Amygdala (tissue), 56 donors: ENCODE measurements at regions not wholly inside any gene's neighbourhood (a gene's known extent, or its start where the extent isn't known, plus 50 kb on each side); places are given as distances from the start of the nearest gene placed in this dataset.

Source experiments
- DNase-seq, 56 donors: peaks; one replicate each; lab custom pipeline; 2025; lab: John Stamatoyannopoulos, UW

DNA sequence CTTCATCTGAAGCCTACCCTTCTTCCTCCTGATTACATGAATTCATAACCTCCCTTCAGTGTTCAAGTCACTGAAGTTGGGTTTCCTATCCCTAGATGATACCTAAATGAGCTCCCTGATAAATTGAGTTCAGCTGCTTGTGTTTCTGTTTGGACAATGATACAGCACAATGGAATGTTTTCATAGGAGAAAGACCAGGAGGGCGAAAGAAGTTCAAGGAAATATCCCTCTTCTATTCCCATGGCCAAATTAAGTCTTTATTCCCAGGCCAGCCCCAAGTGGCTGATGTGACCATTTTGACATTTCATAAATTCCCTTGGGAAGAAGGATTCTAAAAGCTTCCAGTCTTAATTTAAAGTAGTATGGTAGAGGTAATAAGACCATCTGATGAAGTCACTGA, 555.8 kb upstream of the CLINT1 start:
- no peak for DNase-seq

DNA sequence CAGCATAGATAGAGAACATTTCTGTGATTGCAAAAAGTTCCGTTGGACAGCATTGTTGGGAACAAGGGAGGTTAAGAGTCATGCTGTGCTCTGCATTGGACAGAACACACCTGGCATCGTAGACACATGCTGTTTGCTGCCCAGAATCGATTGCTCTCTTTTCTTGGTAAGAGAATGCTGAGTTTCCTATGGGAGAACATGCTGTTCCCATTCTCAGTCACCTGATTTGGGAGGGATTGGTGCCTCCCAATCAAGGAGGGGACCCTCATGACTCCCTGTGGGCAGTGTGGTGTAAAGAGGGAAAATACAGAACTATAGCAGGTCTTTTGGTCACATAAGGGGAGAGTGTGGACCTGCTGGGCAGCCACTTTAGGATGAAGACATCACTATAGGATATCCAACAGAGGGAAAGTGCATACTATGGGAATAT, 555.4 kb upstream of the CLINT1 start:
- no peak for DNase-seq

DNA sequence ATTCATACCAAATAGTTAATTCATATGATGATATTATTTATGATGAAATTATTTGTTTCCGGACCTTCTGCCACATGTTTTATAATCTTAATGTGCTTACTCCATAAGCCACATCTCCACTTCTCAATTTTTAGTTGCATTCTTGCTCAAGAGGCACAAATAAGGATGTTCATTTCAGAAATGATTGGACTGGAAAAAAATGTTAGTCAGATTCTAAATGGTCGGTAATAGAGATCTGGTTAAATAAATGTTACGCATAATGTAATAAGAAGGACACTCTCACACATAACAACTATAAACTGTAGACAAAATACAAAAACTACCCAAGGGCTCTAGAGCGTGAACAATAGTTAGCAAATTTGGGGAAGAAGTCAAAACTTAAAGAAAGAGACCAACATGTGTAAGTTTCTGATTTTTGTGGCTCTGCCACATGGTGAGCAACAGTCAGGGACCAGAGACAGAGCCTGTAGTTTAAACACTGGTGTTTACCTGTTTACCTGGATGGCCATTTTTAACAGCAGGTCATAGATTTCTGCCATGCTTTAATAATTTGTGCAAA, 554.3 kb upstream of the CLINT1 start:
- DNase-seq, result no peak

GRCh38 chr5:158410976-158411375, 552.0 kb upstream of the CLINT1 start:
- DNase-seq, result no peak

DNA sequence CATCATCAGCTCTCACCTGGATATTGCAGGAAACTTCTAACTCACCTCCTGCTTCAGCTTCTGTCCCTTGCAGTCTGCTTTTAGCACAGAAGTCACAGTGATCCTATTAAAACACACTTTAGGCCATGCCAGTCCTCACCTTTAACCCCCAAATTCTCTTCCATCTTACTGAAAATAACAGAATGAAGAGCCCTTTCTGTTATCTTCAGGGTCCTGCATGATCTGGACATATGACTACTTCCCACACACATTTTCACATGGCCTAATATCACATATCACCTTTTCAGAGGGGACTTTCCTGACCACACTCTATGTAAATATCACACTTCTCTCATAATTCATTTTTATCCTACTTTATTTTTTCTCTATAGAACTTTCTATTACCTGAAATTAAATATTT, 550.6 kb upstream of the CLINT1 start:
- DNase-seq, result no peak

- DNase-seq, result no peak
Observed at GRCh38 chr5:158407824-158408195, 548.9 kb upstream of the CLINT1 start.

- DNase-seq, result no peak
Observed at GRCh38 chr5:158406884-158407823, 548.2 kb upstream of the CLINT1 start.

GRCh38 chr5:158398360-158399201, 539.6 kb upstream of the CLINT1 start:
- DNase-seq, result no peak

DNA sequence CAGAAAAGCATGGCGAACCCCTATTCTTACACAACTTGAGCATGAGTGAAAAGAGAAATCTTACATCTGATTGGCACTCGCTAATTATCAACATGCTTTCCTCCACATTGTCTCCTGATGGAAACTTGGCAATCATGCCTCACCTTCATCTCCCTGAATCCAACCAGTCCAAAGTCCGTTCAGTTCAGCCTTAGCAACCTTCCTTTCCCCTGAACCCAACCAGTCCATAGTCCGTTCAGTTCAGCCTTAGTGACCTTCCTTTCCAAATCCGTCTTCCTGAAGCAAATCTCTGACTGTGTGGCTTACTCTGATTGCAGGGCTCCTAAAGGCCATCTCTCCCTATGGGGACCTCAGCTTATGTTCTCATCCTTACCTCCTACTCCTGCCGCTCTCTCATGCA, 538.3 kb upstream of the CLINT1 start:
- DNase-seq, result no peak

DNA sequence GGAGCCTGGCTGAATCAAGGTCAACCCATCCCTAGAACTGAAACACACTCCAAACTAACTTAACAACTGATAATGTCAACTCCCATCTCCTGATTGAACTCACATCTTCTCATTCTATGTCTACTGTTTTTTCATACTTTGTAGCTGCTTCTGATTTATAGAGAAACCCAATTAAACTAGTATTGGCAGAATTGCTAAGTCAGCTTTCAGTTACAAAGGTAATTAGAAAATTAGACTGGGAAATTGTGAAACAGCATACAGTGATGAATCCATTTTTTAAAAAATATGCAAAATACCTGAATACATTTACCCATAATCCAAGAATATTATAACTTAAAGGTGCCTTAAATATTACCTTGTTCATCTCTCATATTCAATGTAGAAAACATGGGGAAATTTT, 535.2 kb upstream of the CLINT1 start:
- DNase-seq, result no peak

GRCh38 chr5:158393457-158393856, 534.5 kb upstream of the CLINT1 start:
- no peak for DNase-seq

- DNase-seq, result no peak
Observed at GRCh38 chr5:158392753-158393152, 533.8 kb upstream of the CLINT1 start.

DNA sequence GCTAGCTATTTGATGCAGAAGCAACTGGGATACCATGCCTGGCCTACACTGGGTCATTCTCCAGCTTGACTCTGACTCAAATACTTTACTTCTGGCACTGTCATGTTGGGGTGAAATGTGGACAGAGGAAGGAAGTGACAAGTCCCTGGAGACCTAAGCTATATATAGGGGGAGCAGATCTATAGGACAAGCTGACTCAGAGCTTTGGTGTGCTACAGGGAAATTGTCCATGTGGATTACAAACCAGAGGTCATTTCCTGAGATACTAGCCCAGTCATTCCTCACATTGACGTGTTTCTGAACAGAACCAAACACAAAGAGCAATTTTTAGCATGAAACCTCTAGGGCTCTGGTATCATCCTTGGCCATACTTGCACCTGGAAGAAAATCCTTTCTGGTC, 531.6 kb upstream of the CLINT1 start:
- DNase-seq, result no peak

DNA sequence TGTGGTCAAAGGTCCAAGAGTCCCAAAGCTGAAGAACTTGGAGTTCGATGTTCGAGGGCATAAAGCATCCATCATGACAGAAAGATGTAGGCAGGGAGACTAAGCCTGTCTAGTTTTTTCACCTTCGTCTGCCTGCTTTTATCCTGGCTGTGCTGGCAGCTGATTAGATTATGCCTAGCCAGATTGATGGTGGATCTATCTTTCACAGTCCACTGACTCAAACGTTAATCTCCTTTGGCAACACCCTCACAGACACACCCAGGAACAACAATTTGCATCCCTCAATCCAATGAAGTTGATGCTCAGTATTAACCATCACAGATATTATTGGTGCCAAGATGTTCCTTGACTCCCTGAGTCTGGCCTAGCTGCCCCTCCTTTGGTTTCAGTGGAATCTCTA, 530.8 kb upstream of the CLINT1 start:
- DNase-seq, result no peak

- no peak for DNase-seq
Observed at GRCh38 chr5:158388021-158388420, 529.1 kb upstream of the CLINT1 start.

DNA sequence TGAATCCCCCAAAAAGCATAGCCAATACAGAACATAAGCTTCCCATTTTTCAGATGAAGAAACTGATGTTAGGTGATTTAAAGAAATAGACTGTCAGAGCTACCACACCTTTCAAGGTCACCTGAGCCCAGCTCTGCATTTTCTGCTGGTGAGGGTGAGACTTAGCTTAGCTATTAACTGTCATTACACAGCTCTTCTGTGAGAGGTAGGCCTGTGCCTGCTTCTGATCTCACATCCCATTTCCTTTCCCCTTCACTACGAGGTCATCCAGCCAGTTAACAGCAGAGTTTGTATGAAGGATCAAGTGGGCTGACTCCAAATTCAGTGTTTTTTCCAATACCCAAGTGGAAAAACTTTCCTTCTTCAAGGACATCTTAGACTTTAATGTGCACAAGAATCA, 528.6 kb upstream of the CLINT1 start:
- DNase-seq, result no peak

GRCh38 chr5:158385982-158386381, 527.0 kb upstream of the CLINT1 start:
- DNase-seq, result no peak

GRCh38 chr5:158384535-158385481, 525.9 kb upstream of the CLINT1 start:
- no peak for DNase-seq

GRCh38 chr5:158383486-158383885, 524.5 kb upstream of the CLINT1 start:
- DNase-seq, result no peak

DNA sequence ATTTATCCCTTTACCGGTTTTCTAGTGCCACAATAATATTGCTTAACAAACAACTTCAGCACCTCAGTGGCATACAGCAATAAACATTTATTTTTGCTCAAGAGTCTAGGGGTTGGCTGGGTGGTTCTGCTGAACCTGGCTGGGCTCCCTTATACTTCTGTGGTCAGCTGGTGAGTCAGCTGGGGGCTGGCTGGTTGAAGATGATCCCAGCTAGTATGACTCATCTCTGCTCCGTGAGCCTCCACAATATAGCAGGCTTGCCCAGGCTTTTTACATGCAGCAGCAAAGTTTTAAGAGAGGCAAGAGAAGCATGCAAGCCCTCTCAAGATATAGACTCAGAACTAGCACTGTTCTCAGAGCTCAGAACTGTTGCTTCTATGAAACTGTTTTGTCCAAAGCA, 523.5 kb upstream of the CLINT1 start:
- DNase-seq, result peak in 6 of 56 donors; percentile 1 to 31 (median 6)
